Panc1 (cell line): ENCODE measurements at regions not wholly inside any gene's neighbourhood (a gene's known extent, or its start where the extent isn't known, plus 50 kb on each side); places are given as distances from the start of the nearest gene placed in this dataset.

ENCODE experiments used
- ATAC-seq: fragments of 200-7000 bp; cut with Tn5 transposase; 2 replicates; pipeline ENCODE4 v1.9.1; 2020; ENCODE audit warnings: mild to moderate bottlenecking, moderate library complexity
- BruUV-seq: library from RNA; stranded (reverse); fragments of 400-500 nt; replicated peaks from 2 replicates; lab custom pipeline; 2021; lab: Mats Ljungman, UMichigan
- CTCF ChIA-PET: fragments of 300-600 bp; sonication (Branson Sonifier 250); formaldehyde crosslinking; loops from one replicate; lab custom pipeline; 2022; ENCODE audit warnings: antibody characterized with exemption; lab: Charles Lee
- POLR2A ChIA-PET: fragments of 300-600 bp; sonication (Branson Sonifier 250); formaldehyde crosslinking; loops from one replicate; lab custom pipeline; 2022; ENCODE audit warnings: antibody characterized with exemption; lab: Charles Lee
- DNase-seq: peaks from one replicate; pipeline ENCODE4 v3.0.0-alpha.2; 2010; ENCODE audit warnings: low read depth, low spot score
- H3K27ac ChIP-seq: 2 replicates; pipeline ENCODE4 v1.5.1; 2011; ENCODE audit warnings: mild to moderate bottlenecking, low read length, inconsistent platforms
- H3K27me3 ChIP-seq: fragments of 200-500 bp; sonication (Bioruptor generic); 2 replicates; pipeline ENCODE4 v1.6.0; 2014; ENCODE audit warnings: low read length, inconsistent platforms; ENCODE audit not compliant: control insufficient read depth, insufficient read depth
- H3K36me3 ChIP-seq: fragments of 200-500 bp; sonication (Bioruptor generic); 2 replicates; pipeline ENCODE4 v1.5.1; 2014; ENCODE audit warnings: inconsistent platforms, mild to moderate bottlenecking, low read length, moderate library complexity; ENCODE audit not compliant: control insufficient read depth, insufficient read depth
- H3K4me1 ChIP-seq: 2 replicates; pipeline ENCODE4 v1.5.1; 2011; ENCODE audit warnings: inconsistent platforms, mild to moderate bottlenecking, low read length, moderate library complexity; ENCODE audit not compliant: control insufficient read depth, insufficient read depth
- H3K4me3 ChIP-seq, 2 experiments: 2 replicates each; pipeline ENCODE4 v1.5.1; 2011 to 2012; ENCODE audit warnings: low read depth in 2 of 2, low read length in 2 of 2, mild to moderate bottlenecking in 2 of 2, inconsistent platforms in 1 of 2, moderate library complexity in 1 of 2
- H3K9me3 ChIP-seq: fragments of 200-500 bp; sonication (Bioruptor generic); 2 replicates; pipeline ENCODE4 v1.5.1; 2014; ENCODE audit warnings: low read depth, mild to moderate bottlenecking, inconsistent platforms, low read length, moderate library complexity; ENCODE audit not compliant: control insufficient read depth, insufficient read depth
- CTCF ChIP-seq: fragments of 450-650 bp; IDR thresholded peaks from 2 replicates; pipeline ENCODE4 v1.5.1; 2017; ENCODE audit warnings: mild to moderate bottlenecking
- POLR2AphosphoS5 ChIP-seq: IDR thresholded peaks from 2 replicates; pipeline ENCODE4 v1.6.1; 2012; ENCODE audit warnings: mild to moderate bottlenecking, low read depth, low read length, moderate library complexity
- REST ChIP-seq, 2 experiments: IDR thresholded peaks; 2 replicates each; pipeline ENCODE4 v1.6.1; 2011 to 2012; ENCODE audit warnings: low read depth in 2 of 2, control low read depth in 1 of 2, low read length in 1 of 2, mild to moderate bottlenecking in 1 of 2, moderate library complexity in 1 of 2; ENCODE audit not compliant: insufficient read depth in 1 of 2
- SIN3A ChIP-seq: IDR thresholded peaks from 2 replicates; pipeline ENCODE4 v1.6.1; 2012; ENCODE audit warnings: low read depth, mild to moderate bottlenecking, low read length, moderate library complexity, borderline replicate concordance; ENCODE audit not compliant: insufficient read depth
- TCF7L2 ChIP-seq: IDR thresholded peaks from 2 replicates; pipeline ENCODE4 v1.6.1; 2011; ENCODE audit warnings: mild to moderate bottlenecking, low read depth, low read length, inconsistent platforms
- in situ Hi-C: cut with HindIII; loops from 2 replicates; pipeline ENCODE4 v1.10.0; 2016; ENCODE audit warnings: low sequenced_read_pairs, low pct_unique_long_range_greater_than_20kb
- intact Hi-C: fragments of 100-400 bp; cut with micrococcal nuclease; formaldehyde crosslinking; loops from one replicate; pipeline ENCODE4 v1.10.0; 2022; ENCODE audit not compliant: unreplicated experiment

DNA sequence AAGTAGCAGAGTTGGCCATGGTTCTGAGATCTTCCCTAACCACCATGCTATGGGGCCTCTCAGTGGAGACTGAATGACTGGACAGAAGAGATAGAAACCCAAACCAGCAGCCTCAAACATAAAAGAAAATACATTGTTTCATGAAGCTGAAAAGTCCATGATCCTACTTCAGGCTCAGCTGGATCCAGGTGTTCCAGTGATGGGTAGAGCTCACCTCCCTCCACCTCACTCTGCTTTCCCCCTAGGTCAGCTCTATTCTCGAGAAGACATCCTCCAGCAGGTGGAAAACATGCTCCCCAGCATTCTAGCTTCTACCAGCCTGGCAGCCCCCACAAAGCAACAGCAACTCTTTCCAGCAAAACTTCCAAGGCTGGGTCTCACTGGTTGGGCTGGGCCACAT is 132.1 kb downstream of the OAT start:
- ChIA-PET CTCF (no interaction called here), POLR2A (no interaction called here)
- intact Hi-C loops (no loop called here), in situ Hi-C loops (no loop called here)
- TF ChIP-seq TCF7L2, result no peak
- no peak for TF ChIP-seq CTCF
- no peak for TF ChIP-seq POLR2AphosphoS5
- TF ChIP-seq REST (IDR thresholded peaks at IDR 0.05; ENCODE audit: insufficient read depth in 1 of 2, low read depth in 2 of 2, low read length in 1 of 2), result no peak
- no peak for TF ChIP-seq SIN3A
- H3K9me3 ChIP-seq, result no peaks in the 10 kb centered on the region
- H3K27me3 ChIP-seq, result no peaks in the 10 kb centered on the region
- no TSS peak for BruUV-seq
- H3K4me1 ChIP-seq, result no peaks in the 10 kb centered on the region
- H3K27ac ChIP-seq, result no peak overlapping the region
- no peak overlapping the region for H3K4me3 ChIP-seq
- DNase-seq, result no peak
- H3K36me3 ChIP-seq, result no peaks in the 10 kb centered on the region
- no peak for ATAC-seq

GRCh38 chr10:124285587-124286527 is 132.9 kb downstream of the OAT start:
- no peak for DNase-seq
- ATAC-seq, result no peak
- CTCF ChIA-PET, result no interaction called here
- no TSS peak for BruUV-seq
- in situ Hi-C loops, result no loop called here
- POLR2A ChIA-PET, result interaction anchor here (0.7 kb wide), 1 partner anchor 675 kb away, joined by 6 read pairs; no protein-coding TSS in a partner anchor
- Histone ChIP-seq H3K4me1 (no peaks in the 10 kb centered on the region), H3K27ac (no peak overlapping the region), H3K9me3 (no peaks in the 10 kb centered on the region), H3K36me3 (no peaks in the 10 kb centered on the region), H3K27me3 (no peaks in the 10 kb centered on the region), H3K4me3 (no peak overlapping the region)
- TF ChIP-seq CTCF, result no peak
- intact Hi-C loops, result no loop called here
